ENCODE measurements at regions not wholly inside any gene's neighbourhood (a gene's known extent, or its start where the extent isn't known, plus 50 kb on each side); places are given as distances from the start of the nearest gene placed in this dataset.

GRCh38 chr12:124203176-124203575 lies 91.7 kb upstream of the RFLNA start:
- no peak for TF ChIP-seq CTCF (IDR thresholded peaks at IDR 0.05; ENCODE audit: low read depth, low read length, missing control alignments)
- no peak for DNase-seq (ENCODE audit: extremely low read depth, low read depth)
- no peak overlapping the region for H3K4me3 ChIP-seq (replicated peaks; ENCODE audit: low read depth, low read length)

- TF ChIP-seq CTCF (IDR thresholded peaks at IDR 0.05; ENCODE audit: low read depth, low read length, missing control alignments): no peak
- DNase-seq (ENCODE audit: extremely low read depth, low read depth): no peak
- H3K4me3 ChIP-seq (replicated peaks; ENCODE audit: low read depth, low read length): no peak overlapping the region
Observed at GRCh38 chr12:124205405-124205804, 89.5 kb upstream of the RFLNA start.

GRCh38 chr12:124207049-124207448 lies 87.8 kb upstream of the RFLNA start:
- H3K4me3 ChIP-seq (replicated peaks; ENCODE audit: low read depth, low read length): no peak overlapping the region
- DNase-seq (ENCODE audit: extremely low read depth, low read depth): no peak
- no peak for TF ChIP-seq CTCF (IDR thresholded peaks at IDR 0.05; ENCODE audit: low read depth, low read length, missing control alignments)

- no peak for TF ChIP-seq CTCF (IDR thresholded peaks at IDR 0.05; ENCODE audit: low read depth, low read length, missing control alignments)
- no peak for DNase-seq (ENCODE audit: extremely low read depth, low read depth)
- no peak overlapping the region for H3K4me3 ChIP-seq (replicated peaks; ENCODE audit: low read depth, low read length)
Observed at GRCh38 chr12:124207617-124208016, 87.3 kb upstream of the RFLNA start.

GRCh38 chr12:124208489-124208888 lies 86.4 kb upstream of the RFLNA start:
- no peak for TF ChIP-seq CTCF (IDR thresholded peaks at IDR 0.05; ENCODE audit: low read depth, low read length, missing control alignments)
- no peak for DNase-seq (ENCODE audit: extremely low read depth, low read depth)
- no peak overlapping the region for H3K4me3 ChIP-seq (replicated peaks; ENCODE audit: low read depth, low read length)

- TF ChIP-seq CTCF (IDR thresholded peaks at IDR 0.05; ENCODE audit: low read depth, low read length, missing control alignments): no peak
- H3K4me3 ChIP-seq (replicated peaks; ENCODE audit: low read depth, low read length): no peak overlapping the region
- DNase-seq (ENCODE audit: extremely low read depth, low read depth): no peak
Observed at GRCh38 chr12:124210991-124211577, 83.8 kb upstream of the RFLNA start.

- TF ChIP-seq CTCF (IDR thresholded peaks at IDR 0.05; ENCODE audit: low read depth, low read length, missing control alignments): no peak
- no peak overlapping the region for H3K4me3 ChIP-seq (replicated peaks; ENCODE audit: low read depth, low read length)
- DNase-seq (ENCODE audit: extremely low read depth, low read depth): no peak
Observed at GRCh38 chr12:124211753-124212152, 83.1 kb upstream of the RFLNA start.

Data from HFF-Myc (cell line).